ENCODE measurements at regions not wholly inside any gene's neighbourhood (a gene's known extent, or its start where the extent isn't known, plus 50 kb on each side); places are given as distances from the start of the nearest gene placed in this dataset.

DNA sequence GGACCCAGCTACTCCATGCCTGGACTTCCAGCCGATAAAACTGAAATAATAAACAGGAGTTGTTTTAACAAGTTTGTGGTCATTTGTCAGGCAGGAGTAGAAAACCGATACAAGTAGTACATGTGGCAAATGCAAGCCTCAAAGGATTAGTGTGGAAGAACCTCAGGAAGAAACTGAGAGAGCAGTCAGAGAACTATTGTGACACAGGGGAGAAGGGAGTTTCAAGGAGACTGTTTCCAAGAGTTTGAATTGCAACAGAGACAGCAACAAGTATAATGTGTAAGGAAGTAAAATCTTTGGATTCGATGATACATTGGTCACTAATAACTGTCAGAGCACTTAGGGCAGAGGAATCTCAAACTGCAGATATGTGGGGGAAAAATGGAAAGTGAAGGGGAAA, 450.6 kb upstream of the ARHGEF26 start:
- TF ChIP-seq, protein P1, sequence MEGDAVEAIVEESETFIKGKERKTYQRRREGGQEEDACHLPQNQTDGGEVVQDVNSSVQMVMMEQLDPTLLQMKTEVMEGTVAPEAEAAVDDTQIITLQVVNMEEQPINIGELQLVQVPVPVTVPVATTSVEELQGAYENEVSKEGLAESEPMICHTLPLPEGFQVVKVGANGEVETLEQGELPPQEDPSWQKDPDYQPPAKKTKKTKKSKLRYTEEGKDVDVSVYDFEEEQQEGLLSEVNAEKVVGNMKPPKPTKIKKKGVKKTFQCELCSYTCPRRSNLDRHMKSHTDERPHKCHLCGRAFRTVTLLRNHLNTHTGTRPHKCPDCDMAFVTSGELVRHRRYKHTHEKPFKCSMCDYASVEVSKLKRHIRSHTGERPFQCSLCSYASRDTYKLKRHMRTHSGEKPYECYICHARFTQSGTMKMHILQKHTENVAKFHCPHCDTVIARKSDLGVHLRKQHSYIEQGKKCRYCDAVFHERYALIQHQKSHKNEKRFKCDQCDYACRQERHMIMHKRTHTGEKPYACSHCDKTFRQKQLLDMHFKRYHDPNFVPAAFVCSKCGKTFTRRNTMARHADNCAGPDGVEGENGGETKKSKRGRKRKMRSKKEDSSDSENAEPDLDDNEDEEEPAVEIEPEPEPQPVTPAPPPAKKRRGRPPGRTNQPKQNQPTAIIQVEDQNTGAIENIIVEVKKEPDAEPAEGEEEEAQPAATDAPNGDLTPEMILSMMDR (IDR thresholded peaks at IDR 0.05; ENCODE audit: borderline replicate concordance, extremely low read depth, low read length, poor library complexity, severe bottlenecking): no peak
- TF ChIP-seq EZH2 (IDR thresholded peaks at IDR 0.05; ENCODE audit: borderline replicate concordance, low read depth, low read length, severe bottlenecking): no peak
